NCI-H2107 treated with DMSO at 0.1 percent for 48 hours (cell line): ENCODE measurements at regions not wholly inside any gene's neighbourhood (a gene's known extent, or its start where the extent isn't known, plus 50 kb on each side); places are given as distances from the start of the nearest gene placed in this dataset.
"Not testable (repeated sequence)": the region's sequence is repeated elsewhere in the genome, so short reads cannot be mapped to it uniquely, and the experiment has no call there.

ENCODE experiments used
- DNase-seq: peaks from one replicate; lab custom pipeline; 2025; ENCODE audit not compliant: unreplicated experiment; lab: John Stamatoyannopoulos, UW

DNA sequence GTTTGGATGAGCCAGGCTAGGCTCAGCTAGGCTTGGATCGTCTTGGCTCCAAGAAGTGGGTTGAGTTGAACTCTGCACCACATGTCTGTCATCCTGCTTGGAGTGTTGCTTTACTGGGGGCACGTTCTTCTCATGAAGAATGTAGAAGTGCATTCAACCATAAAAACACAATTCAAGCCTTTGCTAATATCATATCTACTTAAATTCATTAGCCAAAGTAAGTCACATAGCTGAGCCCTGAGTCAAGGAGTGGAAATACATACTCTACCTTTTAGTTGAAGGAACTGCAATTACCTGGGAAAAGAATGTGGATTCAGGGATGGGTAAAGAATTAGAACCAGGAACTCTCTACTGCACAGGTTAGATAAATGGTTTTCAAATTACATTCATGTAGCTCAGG lies 360.4 kb upstream of the KCNH7 start:
- no peak for DNase-seq

DNA sequence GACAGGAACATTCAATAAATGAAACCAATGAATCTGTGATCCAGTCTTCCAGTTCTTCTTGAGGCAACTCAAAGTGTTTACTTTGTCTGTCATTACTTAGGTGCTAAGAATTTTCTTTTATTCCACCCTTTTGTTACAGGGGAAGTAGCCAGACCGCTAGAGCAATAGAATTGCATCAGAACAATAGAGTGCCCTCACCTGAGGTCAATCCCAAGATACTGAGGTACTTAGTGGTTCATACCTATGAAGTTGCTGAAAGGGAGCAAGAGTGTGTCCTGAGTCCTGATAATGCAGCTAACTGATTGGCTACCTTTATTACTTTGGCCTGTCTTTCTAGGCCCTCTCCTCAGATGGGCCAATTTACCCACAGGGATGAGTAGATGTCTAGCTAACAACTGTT lies 359.4 kb upstream of the KCNH7 start:
- no peak for DNase-seq

DNA sequence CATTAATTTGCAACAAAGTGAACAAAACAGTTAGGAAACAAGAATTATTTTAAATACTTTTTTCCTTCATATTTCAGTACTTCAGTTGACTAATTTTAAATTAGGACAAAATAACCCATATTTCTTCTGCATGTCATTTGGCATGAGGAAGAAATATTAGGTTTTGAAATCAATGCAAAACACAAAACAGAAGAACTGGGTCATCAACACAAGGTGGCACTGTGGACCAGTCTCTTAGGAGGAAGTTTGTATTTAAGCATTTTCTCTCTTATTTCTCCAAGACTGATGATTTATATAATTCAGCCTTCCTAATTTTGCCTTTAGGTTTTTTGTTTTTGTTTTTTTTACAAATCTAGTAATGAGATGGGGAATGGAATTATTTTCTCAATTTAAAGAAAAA lies 352.8 kb upstream of the KCNH7 start:
- peak; percentile 10 for DNase-seq

DNA sequence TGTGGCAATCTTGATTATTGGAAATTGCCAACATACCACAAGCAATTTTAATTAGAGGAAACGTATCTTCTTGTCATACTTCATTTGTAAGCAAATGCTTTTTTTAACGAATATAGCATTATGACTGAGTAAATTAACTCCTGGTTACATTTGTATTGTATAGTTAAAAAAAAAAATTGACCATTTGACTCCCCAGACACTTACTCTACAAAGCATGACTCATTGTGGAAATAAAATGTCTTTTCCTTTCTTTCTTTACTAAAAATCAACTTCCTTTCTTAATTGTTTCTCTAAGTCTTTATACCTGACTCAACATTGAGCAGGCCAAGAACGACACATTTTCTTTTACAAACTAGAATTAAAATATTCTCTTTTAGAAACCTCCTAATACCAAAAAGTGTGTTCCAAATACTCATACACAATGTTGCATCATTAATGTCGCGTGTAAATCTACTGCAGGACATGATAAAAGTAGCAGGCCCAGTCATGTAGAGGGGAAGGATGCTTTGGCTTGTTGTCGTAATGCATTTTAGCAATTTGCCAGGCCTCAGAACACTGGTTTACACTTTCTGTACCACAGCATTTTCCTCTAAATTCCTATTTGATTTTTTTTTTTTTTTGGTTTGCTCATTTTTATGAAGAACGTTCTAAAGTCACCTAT lies 349.6 kb upstream of the KCNH7 start:
- DNase-seq: no peak

DNA sequence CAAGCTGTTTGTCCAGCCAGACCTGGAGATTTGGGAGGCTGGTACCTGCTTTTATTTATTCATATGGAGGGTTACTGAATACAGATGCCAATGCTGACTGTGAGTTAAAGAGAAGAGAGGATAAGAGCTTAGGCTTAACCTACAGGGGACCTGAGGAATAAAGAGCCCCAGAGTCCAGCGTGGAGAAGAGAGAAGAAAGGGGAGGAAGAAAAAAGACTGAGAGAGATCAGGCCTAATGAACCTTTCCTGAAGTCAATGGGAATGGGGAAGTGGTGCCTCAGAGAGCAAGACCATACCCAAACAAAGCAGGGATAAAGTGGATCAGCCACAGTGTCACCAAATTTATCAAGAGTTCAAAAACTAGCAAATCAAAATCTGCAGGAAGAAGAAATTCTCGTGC lies 348.6 kb upstream of the KCNH7 start:
- no peak for DNase-seq

DNA sequence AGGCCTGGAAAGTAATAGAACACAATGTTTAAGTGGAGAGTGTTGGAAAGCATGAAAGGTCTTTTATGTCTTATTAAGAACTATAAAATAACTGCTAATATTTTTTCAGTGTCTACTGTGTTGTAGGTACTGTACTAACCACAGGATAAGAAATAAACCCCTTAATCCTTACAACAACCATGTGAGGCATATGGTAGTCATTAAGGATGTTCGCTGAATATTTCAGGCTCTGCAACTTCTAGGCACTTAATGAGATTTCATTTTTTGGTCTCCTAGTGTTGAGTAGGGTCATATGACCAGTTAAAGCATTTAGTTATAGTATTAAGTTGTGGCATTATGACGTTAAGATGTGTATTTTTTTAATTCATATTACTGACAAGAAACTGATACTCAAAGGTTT lies 346.6 kb upstream of the KCNH7 start:
- no peak for DNase-seq

DNA sequence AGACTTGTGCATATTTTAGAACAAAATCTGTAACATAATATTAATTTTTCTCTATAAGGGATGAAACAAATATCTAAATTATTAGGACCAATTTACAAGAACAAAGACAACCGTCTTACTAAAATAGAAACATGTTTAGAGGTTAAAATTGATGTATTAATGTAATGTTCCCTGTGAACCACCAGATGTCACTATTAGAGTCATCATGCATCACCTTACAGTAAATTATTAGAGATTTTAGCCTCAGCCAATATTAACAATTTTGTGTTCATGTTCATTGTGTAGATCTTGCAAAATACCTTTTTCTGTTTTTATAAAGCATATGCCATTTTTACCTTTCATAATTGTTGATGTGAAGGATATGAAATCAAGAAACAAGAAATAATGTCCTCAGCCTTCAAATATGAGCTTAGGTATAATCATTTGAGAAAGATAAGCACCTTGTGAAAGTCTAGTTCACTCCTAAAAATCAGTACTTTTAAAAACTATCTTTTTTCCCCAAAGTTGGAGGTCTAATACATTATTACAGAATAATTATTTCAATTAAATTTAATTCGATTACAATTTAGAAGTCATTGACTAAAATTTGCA lies 344.3 kb upstream of the KCNH7 start:
- peak; percentile 3 for DNase-seq

DNA sequence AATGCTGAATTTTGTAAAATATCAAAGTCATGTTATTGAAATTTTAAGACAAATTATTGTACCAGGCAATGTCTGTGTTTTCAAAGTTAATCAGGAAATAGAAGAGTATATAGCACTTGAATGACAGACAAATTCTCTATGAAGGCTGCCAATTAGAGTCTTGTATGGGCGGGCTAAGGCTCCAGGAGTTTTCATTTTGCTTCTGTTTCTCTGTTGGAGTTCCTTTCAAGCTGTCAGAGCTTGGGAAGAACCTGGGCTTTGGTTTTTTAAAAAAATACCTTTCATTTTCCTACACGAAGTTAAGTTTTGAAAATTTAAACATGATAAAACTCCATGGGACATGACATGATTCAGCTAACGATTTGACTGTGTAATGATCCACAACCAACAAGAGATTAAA lies 339.0 kb upstream of the KCNH7 start:
- DNase-seq: no peak

DNA sequence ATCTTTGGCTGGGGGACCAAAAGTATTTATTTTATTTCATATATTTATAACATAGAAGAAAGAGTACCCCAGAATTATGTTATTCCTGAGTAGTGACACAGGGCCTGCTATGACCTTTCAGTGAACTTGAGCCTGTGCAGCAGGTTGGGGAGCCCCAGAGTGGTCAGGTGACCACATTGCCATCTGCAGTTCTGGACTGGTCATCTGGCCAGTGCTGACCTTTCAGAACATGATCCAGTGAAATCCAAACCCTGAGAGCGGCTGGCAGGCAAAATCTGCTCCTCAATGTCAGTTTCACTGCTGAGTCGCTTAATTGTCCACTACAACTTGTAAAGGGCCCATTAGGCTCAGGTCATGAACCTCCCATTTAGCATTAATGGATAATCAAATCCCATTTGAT lies 336.7 kb upstream of the KCNH7 start:
- no peak for DNase-seq

DNA sequence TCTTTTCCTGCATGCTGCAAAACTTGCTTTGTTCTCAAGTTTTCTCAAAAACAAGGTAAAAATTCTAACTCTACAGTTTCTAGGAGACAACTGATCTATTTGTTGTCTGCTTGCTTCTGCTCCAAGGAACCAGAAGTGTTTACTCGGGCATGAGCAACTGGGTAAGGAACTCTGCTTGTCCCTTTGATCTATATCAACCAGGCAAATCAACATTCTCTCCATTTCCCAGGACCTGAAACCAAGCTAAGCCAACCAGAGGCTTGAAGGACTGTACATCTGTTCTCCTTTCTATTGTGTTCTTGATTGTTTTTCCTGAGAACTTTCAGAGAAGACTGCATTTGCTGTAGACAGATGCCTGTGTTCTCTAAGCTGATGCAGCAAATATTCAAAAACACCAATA lies 335.0 kb upstream of the KCNH7 start:
- no peak for DNase-seq

DNA sequence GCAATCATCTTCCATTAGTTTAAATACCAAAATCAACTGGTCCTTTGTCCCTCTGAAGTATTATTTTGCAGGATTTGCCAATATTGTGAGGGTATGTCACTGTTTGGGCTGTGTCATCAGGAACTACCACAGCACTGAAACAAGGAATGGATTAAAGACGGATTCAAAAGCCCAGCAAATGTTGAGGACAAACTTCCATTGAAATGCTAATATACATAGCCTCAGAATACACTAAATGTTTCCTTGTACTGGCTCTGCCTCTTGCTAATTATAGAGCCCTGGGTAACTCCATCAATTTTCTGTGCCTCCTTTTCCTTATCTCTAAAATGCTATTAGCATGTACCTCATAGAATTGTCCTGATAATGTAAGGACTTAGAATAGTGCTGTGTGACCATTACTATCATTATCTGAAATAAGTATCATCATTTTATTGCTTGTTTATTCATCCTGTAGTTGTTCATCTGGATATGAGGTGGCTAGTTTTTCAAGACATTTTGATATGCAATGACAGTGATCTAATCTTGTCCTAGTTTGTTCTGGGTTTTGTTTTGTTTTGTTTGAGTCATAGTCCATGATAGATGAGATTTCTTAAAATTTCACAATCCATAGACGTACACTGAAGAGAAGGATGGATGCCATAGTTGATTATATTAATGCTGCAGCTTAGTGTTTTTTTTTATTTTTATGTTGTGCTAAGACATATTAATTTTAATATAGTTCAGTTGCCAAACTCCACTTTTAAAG lies 333.4 kb upstream of the KCNH7 start:
- DNase-seq: no peak

DNA sequence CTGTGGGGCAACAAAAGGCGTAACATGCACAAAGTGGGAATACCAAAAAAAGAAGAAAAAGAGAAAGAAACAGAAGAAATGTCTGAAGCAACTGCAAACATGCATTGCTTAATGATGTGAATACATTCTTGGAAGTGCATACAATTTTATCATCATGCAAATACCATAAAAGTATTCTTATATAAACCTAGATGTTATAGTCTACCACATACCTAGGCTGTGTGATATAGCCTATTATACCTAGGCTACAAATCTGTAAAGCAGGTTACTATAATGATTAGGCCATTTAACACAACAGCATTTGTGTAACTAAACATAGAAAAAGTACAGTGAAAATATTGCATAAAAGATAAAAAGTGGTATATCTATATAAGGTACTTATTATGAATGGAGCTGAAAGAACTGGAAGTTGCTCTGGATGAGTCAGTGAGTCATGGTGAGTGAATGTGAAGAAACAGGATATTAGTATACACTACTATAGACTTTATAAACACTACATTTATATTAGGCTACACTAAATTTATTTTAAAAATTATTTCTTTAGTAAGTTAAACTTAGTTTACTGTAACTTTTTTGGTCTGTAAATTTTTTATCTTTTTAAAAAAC lies 319.4 kb upstream of the KCNH7 start:
- DNase-seq: no peak

DNA sequence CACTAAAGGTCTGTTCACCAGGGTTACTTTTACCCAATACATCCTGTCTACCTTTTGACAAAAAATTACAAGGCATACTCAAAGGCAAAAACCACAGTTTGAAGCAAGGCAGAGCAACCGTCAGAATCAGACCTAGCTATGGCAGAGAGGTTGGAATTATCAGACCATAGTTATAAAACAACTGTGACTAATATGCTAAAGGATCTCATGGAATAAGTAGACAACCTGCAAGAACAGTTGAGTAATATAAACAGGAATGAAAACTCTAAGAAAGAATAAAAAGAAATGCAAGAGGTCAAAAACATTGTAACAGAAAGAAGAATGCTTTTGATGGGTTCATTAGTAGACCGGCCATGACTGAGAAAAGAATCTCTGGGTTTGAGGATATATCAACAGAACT lies 318.8 kb upstream of the KCNH7 start:
- no peak for DNase-seq

DNA sequence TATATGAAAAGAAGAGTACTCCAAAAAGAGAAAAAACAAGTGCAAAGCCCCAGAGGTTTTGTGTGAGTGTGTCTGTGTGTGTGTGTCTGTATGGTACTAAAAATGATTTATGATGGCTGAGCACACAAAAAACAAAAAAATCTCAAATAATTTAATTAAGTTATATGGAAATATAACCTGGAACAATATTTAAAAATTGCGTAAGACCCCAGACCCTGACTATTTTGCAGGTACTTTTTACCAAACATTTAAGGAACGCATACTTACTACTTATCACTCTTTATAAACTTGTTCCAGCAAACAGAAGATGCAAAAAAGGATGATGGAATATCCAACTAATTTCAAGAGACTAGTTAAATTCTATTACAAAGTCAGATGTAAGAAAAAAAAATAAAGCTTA lies 317.4 kb upstream of the KCNH7 start:
- no peak for DNase-seq

DNA sequence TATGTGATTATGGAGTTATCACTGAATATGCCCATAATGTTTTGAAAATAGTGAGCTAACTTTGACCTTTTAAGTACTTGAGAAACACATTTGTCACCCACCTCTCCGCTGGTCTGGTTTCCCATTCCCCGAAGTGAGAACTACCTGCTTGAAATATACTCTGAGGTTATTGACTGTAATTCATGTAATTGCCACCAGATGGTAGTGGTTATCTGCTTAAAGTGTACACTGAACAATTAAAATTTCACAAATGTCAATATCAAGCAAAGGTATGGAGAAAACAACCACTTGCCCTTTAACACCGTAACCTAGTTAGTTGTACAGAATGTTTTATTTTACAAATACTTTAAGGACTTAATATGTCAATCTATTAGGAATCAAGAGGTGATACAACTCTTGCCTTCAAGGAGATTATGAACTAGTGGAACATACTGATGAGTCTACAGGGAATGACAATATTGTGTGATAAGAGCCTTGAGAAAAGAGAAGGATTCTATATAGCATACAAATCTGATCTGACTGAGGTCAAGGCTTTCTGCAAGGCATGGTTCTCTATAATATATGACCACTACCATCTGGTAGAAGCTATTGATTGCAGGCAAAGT lies 316.8 kb upstream of the KCNH7 start:
- DNase-seq: peak; percentile 5

DNA sequence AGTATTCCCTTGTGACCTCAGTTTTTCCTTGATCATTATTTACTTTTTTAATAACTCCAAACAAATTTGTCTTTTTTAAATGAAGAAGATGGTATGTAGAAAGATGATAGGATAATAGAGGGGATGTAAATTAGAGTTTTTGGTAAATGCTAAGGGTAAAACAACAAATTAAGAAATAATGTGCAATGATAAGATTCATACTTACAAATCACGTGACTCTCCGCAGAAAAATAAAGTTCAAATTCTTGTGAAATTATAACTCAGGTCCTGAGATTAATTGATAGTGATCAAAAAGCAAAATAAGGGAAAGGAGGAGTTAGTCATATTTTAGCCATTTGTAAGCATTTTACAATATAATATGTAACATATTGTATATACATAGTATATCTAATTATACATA lies 304.1 kb upstream of the KCNH7 start:
- DNase-seq: no peak

DNA sequence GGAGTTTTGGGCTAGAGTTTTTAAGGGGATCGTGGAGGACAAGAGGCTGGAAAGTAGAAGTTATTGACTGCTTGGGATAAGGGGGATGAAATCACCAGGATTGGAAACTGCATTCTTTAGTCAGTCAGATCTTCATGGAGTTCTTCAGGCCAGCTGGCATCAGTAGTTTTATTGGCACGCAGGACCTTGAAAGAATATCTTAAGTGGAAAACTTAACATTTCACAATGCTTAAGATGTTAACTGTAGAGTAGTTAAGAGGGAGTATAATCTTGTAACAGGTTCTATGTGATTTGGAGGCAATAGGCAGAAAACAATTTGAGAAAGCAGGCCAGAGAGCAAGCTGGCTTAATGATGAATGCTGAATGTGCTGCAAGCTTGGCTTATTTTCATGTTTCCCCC lies 300.4 kb upstream of the KCNH7 start:
- DNase-seq: no peak

DNA sequence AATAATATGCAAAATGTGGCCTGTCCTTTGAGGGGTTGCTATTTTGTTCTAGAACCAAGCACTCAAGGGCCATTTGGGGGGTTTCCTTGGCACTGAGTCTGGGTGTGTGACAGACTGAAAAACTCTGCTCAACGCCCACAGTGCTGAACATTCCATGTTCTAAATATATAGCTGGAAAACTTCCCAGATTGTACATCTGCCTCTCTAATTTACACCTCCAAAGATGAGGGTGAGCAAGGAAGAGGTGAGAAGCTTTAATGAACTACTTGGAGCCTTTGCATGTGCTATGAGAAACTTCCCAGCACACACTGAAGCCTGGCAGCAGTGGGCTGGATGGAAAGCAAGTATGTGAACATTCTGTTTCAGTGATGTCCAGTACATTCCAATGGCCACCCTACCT lies 296.7 kb upstream of the KCNH7 start:
- DNase-seq: no peak

DNA sequence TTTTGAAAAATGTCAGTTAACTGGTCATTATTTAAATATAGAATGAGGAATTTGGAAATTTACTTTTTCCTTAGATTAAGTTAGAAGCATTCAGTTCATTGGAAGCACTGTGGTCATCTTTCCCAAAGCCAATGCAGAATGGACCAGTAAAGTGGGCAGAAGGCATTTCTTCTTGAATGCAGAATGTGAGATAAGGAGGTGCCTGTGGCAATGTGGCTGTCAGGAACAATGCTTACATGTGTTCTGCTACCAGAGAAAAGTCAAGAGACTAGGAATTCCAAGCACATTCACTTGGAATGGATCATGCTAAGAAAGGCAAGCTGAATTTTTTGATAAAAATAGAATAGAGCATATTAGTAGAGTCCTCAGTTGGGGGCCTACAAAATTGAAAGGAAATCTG lies 295.0 kb upstream of the KCNH7 start:
- no peak for DNase-seq

DNA sequence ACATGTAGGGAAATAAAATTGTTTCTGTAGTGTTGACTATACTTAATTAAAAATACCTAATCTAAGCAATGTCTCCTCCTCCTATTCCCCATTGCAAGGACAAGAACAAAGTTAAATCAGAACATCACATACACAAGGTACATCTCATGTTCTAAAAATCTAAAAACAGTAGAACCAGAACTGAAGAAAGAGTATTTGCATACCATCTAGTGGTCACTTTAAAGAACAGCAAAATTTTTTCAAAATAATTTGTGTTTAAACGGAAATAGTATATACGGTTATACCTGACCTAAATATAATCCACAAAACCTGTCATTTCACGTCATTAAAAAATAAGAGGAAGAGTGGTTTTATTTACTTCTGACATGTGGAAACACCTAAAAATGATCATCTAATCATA lies 294.3 kb upstream of the KCNH7 start:
- DNase-seq: peak; percentile 48

DNA sequence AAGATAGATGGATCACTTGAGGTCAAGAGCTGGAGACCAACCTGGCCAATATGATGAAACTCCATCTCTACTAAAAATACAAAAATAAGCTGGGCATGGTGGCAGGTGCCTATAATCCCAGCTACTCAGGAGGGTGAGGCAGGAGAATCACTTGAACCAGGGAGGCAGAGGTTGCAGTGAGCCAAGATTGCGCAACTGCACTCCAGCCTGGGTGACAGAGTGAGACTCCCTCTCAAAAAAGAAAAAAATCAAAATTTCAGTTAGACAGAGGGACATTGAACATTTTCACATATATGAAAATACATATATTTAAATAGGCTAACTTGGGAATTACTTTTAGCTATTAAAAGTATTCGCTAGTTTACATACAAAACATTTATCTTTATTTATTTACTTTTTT lies 293.6 kb upstream of the KCNH7 start:
- DNase-seq: not testable (repeated sequence)

DNA sequence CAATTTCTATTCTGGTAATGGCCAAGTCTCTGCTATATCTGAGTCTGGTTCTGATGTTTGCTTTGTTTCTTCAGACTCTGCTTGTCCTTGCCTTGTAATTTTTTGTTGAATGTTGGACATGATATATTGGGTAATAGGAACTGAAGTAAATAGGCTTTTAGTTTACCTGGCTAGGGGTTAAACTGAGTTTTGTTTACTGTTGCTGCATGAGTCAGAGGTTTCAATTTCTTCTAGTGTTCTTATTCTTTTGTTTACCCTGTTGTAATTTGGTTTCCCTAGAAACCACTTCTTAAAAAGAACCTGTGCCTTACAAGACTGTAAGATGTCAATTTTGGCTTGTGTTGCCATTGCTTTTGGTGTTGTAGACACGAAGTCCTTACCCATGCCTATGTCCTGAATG lies 285.0 kb upstream of the KCNH7 start:
- DNase-seq: no peak
